Fibroblast of lung (primary cell): ENCODE measurements at regions not wholly inside any gene's neighbourhood (a gene's known extent, or its start where the extent isn't known, plus 50 kb on each side); places are given as distances from the start of the nearest gene placed in this dataset.

Experiments used
- DNase-seq, 2 donors: peaks; one replicate each; pipeline versions ENCODE4 v3.0.0 to v3.0.0-alpha.2; 2010; ENCODE audit warnings: low read depth in 2 of 2
- H2AFZ ChIP-seq: 2 replicates; pipeline ENCODE4 v1.5.1; 2012; ENCODE audit warnings: low read length, control low read depth, inconsistent platforms
- H3K27ac ChIP-seq: 2 replicates; pipeline ENCODE4 v1.5.1; 2011; ENCODE audit warnings: low read length, control low read depth; ENCODE audit not compliant: insufficient read depth
- H3K27me3 ChIP-seq: 2 replicates; pipeline ENCODE4 v1.5.1; 2011; ENCODE audit warnings: mild to moderate bottlenecking, low read length; ENCODE audit not compliant: control insufficient read depth, insufficient read depth
- H3K36me3 ChIP-seq: 2 replicates; pipeline ENCODE4 v1.5.1; 2011; ENCODE audit warnings: low read length; ENCODE audit not compliant: control insufficient read depth, insufficient read depth
- H3K4me1 ChIP-seq: 2 replicates; pipeline ENCODE4 v1.5.1; 2011; ENCODE audit warnings: low read length; ENCODE audit not compliant: control insufficient read depth, insufficient read depth; ENCODE audit errors: extremely low read depth
- H3K4me2 ChIP-seq: 2 replicates; pipeline ENCODE4 v1.5.1; 2011; ENCODE audit warnings: low read length, control low read depth; ENCODE audit not compliant: insufficient read depth; ENCODE audit errors: extremely low read depth
- H3K4me3 ChIP-seq, 4 experiments: fragments of 200-600 bp in 1 of 4; sonication (generic) in 1 of 4; replicated peaks in 1 of 4; 2 replicates each; pipeline ENCODE4 v1.5.1; 2011 to 2016; ENCODE audit warnings: low read length in 4 of 4, low read depth in 3 of 4, mild to moderate bottlenecking in 3 of 4, control low read depth in 2 of 4, inconsistent platforms in 1 of 4, mixed read lengths in 1 of 4; ENCODE audit not compliant: insufficient read depth in 1 of 4; ENCODE audit errors: control extremely low read depth in 1 of 4
- H3K79me2 ChIP-seq: 2 replicates; pipeline ENCODE4 v1.5.1; 2012; ENCODE audit warnings: mild to moderate bottlenecking, low read length, inconsistent platforms; ENCODE audit not compliant: control insufficient read depth, insufficient read depth
- H3K9ac ChIP-seq: 2 replicates; pipeline ENCODE4 v1.5.1; 2011; ENCODE audit warnings: mild to moderate bottlenecking, low read length, control low read depth; ENCODE audit not compliant: insufficient read depth
- H3K9me3 ChIP-seq: 2 replicates; pipeline ENCODE4 v1.5.1; 2012; ENCODE audit warnings: low read depth, low read length; ENCODE audit not compliant: control insufficient read depth, insufficient read depth
- H4K20me1 ChIP-seq: 2 replicates; pipeline ENCODE4 v1.5.1; 2011; ENCODE audit warnings: low read length; ENCODE audit not compliant: control insufficient read depth, insufficient read depth; ENCODE audit errors: extremely low read depth
- CTCF ChIP-seq, 2 donors: IDR thresholded peaks in 1 of 2; conservative IDR thresholded peaks in 1 of 2; 1 replicate in 1 of 2; 2 replicates in 1 of 2; pipeline ENCODE4 v1.5.1; 2011 to 2012; ENCODE audit warnings: low read length in 2 of 2, control low read depth in 1 of 2, inconsistent platforms in 1 of 2, low read depth in 1 of 2, mild to moderate bottlenecking in 1 of 2
- EZH2 ChIP-seq: IDR thresholded peaks from 2 replicates; pipeline ENCODE4 v1.5.1; 2012; ENCODE audit warnings: low read length, control low read depth, mild to moderate bottlenecking; ENCODE audit errors: missing control alignments

DNA sequence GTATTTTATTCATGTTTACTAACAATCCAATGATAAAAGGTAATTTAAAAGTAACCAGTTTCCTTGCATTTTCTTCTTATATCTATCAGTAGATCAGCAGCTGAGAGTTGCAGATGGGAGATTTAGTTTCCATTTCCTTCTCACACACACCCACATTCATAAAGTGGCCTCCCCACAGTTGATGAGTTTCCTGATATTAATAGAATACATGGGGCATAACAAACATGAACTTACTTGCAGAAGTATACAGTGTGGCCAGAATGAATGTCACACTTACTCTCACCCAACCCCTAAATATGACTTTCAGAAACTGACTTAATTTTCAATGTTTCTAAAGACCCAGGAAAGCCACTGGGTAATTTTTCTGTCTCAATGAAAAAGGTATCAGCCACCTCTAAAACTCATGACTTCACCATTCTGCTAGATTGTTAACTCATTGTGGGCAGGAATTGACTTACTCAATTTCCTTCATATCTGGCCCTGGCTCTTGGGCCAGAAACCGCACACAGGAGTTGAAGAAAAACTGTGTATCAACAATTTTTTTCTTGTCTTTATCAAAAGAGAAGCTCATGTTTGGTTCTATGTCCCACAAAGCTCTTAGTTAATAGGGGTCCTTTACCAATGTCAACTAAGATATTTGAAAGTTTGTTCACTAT is 63.5 kb upstream of the OSMR start:
- H3K27ac ChIP-seq, result peak overlapping the region; percentile 73
- no peaks in the 10 kb centered on the region for H3K9me3 ChIP-seq
- DNase-seq, result peak in 1 of 2 donors; percentile 33
- H4K20me1 ChIP-seq, result no peaks in the 10 kb centered on the region
- no peak overlapping the region for H3K4me3 ChIP-seq
- no peaks in the 10 kb centered on the region for H3K79me2 ChIP-seq
- TF ChIP-seq CTCF (conservative IDR thresholded peaks at IDR 0.05 in 1 of 2, IDR thresholded peaks at IDR 0.05 in 1 of 2; ENCODE audit: low read depth in 1 of 2, low read length in 2 of 2) (no peak), EZH2 (no peak)
- peak overlapping the region; percentile 51 for H3K4me2 ChIP-seq
- H3K4me1 ChIP-seq, result peaks cover 26% of the 10 kb centered on the region
- H3K27me3 ChIP-seq, result no peaks in the 10 kb centered on the region
- no peak overlapping the region for H3K9ac ChIP-seq
- H3K36me3 ChIP-seq, result no peaks in the 10 kb centered on the region
- no peak overlapping the region for H2AFZ ChIP-seq

GRCh38 chr5:38783011-38783561 is 62.7 kb upstream of the OSMR start:
- TF ChIP-seq EZH2 (no peak), CTCF (conservative IDR thresholded peaks at IDR 0.05 in 1 of 2, IDR thresholded peaks at IDR 0.05 in 1 of 2; ENCODE audit: low read depth in 1 of 2, low read length in 2 of 2) (peak in 1 of 2 donors; percentile 22)
- Histone ChIP-seq H4K20me1 (no peaks in the 10 kb centered on the region), H3K4me2 (no peak overlapping the region), H3K27ac (peak overlapping the region; percentile 73), H3K36me3 (no peaks in the 10 kb centered on the region), H3K9ac (no peak overlapping the region), H3K79me2 (no peaks in the 10 kb centered on the region), H2AFZ (no peak overlapping the region), H3K4me1 (peaks cover 26% of the 10 kb centered on the region), H3K27me3 (no peaks in the 10 kb centered on the region), H3K9me3 (no peaks in the 10 kb centered on the region), H3K4me3 (no peak overlapping the region)
- peak; percentile 100 for DNase-seq

GRCh38 chr5:38789134-38789533 is 56.7 kb upstream of the OSMR start:
- H2AFZ ChIP-seq, result no peak overlapping the region
- H3K4me1 ChIP-seq, result peaks cover 6% of the 10 kb centered on the region
- no peaks in the 10 kb centered on the region for H3K36me3 ChIP-seq
- H3K9ac ChIP-seq, result no peak overlapping the region
- no peak overlapping the region for H3K4me2 ChIP-seq
- H3K9me3 ChIP-seq, result no peaks in the 10 kb centered on the region
- H3K27me3 ChIP-seq, result no peaks in the 10 kb centered on the region
- no peak for DNase-seq
- no peak overlapping the region for H3K4me3 ChIP-seq
- H4K20me1 ChIP-seq, result no peaks in the 10 kb centered on the region
- no peak for TF ChIP-seq CTCF (conservative IDR thresholded peaks at IDR 0.05 in 1 of 2, IDR thresholded peaks at IDR 0.05 in 1 of 2; ENCODE audit: low read depth in 1 of 2, low read length in 2 of 2)
- TF ChIP-seq EZH2, result no peak
- no peak overlapping the region for H3K27ac ChIP-seq
- no peaks in the 10 kb centered on the region for H3K79me2 ChIP-seq
